ENCODE measurements at regions not wholly inside any gene's neighbourhood (a gene's known extent, or its start where the extent isn't known, plus 50 kb on each side); places are given as distances from the start of the nearest gene placed in this dataset.
A peak's percentile ranks its signal among the peaks of the same experiment; 100 is the strongest.

DNA sequence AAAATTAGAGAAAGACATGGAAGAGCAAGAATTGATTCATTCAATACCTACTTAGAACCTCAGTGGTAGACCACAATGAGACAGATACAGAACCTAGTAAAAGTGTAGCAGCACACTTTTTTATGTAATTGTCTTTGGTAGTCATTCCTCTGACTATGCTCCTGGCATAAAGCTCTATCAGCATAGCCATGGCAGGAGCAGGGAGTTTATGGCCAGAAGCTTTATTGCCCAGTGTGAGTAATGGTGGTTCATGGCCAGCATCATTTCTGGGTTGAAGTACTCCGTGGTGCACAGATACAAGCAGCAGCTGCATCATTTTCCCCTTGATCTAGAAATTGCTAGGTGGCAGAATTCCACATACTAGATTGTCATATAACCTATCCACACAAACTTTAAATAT is 352.6 kb downstream of the TBC1D4 start:
- DNase-seq: no peak

- no peak for DNase-seq
Observed at GRCh38 chr13:75124415-75124814, 357.6 kb downstream of the TBC1D4 start.

DNA sequence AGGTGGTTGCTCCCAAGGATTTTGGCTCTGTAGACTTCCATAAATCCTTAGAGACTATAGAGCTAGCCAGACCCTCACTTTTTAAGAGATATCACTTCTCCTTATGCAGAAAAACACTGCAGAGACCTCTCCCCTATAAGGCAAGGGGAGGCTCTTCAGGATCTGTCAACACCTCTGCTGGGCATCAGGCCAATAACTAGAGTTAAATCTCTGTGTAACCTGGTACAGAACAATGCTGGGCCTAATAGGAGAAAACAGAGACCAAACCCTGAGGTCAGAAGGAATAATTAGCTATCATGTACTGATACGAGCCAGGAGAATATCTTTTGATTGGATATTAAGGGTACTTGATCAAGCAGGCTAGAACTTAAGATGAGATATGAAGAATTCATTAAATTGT is 358.5 kb downstream of the TBC1D4 start:
- no peak for DNase-seq

DNA sequence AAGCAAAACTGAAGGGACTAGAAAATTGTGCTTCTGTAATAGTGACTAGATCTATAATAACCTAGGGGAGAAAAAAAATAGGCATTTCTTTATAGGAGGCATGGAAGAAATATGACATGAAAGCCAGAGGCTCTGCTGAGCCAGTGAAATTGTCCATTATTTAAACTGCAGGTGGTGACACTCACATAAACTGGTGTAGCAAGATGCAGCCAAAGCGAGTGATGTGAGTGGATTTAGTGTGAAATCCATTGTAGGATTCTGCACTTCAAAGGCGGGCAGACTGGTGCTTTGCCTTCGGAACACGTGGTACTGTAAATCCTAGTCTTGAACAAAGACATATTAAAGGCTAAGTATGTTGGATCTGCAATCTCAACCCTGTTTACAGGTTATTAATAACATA is 361.9 kb downstream of the TBC1D4 start:
- no peak for DNase-seq

GRCh38 chr13:75115171-75115570 is 366.8 kb downstream of the TBC1D4 start:
- no peak for DNase-seq

GRCh38 chr13:75103976-75104375 is 378.0 kb downstream of the TBC1D4 start:
- no peak for DNase-seq

DNA sequence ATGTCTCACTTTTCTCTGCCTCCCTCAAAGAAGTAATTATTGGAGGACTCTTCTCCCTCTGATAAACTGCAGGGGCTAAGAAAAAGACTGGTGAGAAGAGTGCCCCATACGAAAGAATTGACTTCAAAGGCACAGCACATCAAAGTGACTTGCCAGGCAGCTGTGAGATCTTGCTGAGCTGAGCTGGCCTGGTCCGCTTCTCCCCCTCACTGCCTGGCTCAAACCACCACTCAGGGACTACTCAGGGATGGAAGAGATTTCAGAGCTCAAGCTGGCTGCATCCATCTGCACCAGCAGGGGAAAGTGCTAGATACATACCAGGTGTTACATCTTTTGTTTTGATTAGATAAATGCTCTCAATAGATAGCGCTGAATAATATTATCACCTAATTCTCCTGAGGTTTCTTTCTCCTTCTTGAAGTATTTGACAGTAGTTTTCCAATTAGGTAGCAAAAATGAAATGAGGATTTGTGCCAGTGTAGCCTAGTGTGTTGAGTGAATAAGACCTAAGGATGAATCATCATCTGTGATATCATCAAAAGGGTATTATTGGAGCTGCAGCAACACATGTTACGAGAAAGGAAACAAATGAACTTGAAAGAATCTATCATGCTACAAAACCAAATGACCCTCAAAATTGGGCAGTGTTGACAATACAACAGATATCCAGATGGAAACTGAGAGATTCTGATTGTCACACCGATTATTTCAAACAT is 379.8 kb downstream of the TBC1D4 start:
- peak; percentile 36 for DNase-seq

DNA sequence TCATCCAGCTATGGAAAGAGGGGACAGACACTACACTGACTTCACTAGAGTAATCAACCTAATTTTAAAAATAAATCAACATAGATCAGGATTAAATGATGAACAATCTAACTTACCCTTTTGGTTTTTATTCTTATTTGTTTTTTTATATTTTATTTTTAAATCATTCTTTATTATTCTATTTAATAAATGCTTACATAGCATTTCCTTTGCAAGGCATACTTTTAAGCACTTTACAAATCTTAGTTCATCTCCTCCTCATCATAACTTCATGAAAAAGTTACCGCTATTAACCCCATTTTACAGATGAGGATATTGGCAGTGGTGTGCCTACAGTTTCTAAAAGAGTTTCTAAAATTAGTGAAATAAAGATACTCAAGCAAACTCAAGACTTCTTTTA is 380.6 kb downstream of the TBC1D4 start:
- DNase-seq: no peak

- no peak for DNase-seq
Observed at GRCh38 chr13:75092143-75092542, 389.8 kb downstream of the TBC1D4 start.

DNA sequence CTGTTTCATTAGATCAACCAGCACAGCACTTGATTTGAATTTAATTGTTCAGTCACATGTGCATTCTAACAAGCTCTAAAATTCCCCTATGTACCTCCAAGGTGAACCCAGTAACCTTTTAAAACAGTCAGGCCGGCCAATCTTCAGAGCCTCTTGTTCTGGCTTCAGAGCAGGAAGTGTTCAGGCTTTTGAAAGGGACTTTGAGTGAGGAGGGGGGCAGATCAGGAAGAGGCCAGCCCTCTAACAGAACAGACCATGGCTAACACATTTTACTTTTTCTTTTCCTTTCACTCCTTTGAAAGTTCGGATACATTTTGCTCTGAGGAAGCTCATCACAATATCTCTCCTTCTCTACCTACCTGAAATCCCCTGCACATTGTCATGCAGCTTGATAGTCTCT is 390.3 kb downstream of the TBC1D4 start:
- no peak for DNase-seq

- DNase-seq: no peak
Observed at GRCh38 chr13:75090872-75091615, 390.9 kb downstream of the TBC1D4 start.

DNA sequence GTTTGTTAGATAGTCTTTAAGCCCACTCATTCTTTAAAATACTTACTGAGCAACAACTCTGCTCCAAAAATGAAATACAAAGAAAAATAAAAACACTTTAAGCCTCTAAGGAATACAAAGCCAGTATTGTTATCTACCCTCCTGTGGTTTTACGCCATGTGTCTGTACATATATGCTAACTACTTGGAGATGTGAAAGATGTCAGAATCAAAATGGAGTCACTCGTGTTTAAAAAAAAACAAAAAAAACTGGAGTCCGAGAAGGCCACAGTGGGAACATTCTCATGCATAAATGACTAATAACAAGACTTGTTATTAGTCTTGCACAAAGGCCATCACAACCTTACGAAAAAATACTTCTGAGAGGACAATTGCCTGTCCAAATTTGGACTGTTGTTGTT is 393.1 kb downstream of the TBC1D4 start:
- DNase-seq: no peak

DNA sequence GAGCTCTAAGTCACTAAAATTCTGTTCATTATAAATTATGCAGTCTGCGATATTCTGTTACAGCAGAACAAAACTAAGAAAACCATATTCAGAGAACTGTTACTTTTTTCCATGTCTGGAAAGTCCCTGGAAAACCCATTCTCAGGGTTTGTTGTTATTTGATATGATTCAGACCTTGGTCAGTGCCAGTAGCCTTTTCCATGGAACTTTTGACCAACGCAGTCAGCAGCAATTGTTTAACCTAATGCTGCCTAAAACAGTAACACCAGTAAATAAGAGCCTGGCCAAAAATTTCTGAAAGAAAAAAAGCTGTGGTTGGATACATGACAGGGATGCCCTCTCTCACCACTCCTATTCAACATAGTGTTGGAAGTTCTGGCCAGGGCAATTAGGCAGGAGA is 402.7 kb downstream of the TBC1D4 start:
- peak; percentile 43 for DNase-seq

DNA sequence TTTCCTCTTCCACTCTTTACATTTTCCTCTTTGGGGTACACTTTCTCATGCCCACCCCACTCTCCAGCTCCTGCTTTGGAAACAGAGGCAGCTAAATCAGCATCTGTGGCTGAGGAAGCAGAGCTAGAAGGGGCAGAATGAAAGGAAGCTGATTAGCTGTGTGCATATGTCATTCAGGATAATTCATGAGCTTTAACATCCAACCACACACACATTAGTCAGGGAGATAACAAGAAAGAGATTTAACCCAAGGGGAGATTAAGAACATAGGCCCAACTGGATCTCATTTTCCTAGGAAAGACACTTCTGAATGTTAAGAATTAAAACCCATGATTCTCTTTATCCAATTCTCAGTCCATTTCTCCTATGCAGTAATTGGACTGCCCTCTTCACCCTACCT is 405.5 kb downstream of the TBC1D4 start:
- DNase-seq: no peak

DNA sequence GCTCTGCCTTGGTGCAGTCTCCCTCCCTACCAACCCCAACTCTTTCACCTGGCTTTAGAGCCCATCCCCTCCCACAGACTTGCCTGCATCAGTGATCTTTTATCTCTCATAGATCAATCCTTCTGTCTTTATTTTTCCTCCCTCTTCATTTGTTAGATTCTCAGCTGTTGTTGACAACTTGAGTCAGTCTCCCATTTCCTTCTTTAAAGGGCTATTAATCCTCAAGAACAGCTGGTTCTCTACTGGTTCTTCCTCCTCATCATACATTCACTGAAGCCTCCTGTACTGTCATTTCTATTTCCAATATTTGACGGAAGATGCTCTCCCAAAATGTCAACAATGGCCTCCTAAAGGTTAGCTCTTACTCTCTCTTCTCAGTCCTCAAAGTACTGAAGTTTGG is 408.2 kb downstream of the TBC1D4 start:
- DNase-seq: no peak

DNA sequence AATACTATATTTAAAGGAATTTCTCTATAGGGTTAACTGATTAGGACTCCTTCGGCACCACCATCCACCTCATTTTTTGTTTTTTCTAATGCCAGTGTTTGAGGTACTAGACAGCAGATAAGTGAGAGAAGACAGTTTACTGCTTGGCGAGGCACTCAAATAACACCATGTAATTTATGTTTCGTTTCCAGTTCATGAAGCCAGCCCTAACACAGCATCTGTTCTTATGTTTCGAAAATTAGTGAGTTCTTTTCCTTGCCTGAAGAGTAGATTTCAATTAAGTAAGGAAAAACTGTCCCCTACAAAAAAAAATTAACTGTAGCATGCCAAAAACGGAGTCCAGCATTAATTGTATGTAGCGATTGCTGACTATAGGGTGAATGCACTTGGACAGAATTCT is 409.1 kb downstream of the TBC1D4 start:
- DNase-seq: no peak

- DNase-seq: no peak
Observed at GRCh38 chr13:75072368-75072767, 409.6 kb downstream of the TBC1D4 start.

- no peak for DNase-seq
Observed at GRCh38 chr13:75071796-75072195, 410.2 kb downstream of the TBC1D4 start.

DNA sequence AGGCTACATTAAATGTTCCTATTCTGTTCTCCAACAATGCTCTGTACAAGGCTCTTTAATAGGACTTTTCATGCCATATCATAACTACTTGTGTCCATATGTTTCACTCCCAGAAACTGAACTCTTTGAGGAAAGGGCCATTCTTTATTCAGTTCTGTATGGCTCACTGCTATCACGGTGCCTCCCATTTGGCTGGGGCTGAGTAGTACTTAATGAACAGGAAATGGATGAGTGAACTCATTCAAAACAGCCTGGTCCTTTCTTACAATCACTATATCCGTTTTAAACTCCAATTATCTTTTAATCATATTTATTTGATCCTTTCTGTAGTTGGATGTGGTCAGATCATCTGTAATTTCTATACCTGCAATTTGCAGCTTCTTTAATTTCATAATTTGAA is 410.6 kb downstream of the TBC1D4 start:
- no peak for DNase-seq

- DNase-seq: no peak
Observed at GRCh38 chr13:75061909-75062308, 420.1 kb downstream of the TBC1D4 start.

DNA sequence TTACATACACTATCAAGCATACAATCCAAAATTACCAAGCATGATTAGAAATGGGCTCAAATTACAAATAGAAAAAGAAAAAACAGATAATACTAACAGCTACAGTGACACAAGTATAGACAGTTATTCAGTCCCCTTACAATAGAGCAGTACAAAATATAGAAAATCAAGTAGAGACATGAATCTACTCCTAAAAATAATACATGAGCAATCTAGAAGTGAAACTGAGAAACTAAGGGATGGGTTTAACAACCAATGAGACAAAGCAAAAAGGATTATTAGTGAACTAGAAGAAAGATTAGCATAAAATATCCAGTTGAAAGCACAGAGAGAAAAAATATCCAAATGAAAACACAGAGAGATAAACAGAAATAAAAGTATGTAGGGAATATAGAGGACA is 426.7 kb downstream of the TBC1D4 start:
- DNase-seq: no peak

DNA sequence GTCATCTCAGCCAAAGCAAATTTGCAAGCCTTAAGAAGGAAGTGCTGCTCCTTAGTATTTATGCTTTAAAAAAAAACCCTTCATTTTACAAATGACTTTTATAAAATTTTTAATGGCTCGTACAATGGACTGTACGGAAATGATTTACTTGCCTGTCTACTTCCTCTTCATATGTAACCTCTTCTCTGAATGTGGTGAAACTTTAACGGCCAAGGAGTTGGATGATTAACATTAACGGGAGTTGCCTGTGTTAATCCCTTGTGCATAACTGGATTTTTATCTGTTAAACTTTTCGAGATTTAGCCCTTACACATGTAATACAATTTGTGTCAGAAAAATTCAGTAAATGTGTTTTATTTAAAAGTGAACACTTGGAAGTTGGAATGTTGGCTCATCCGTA is 429.4 kb downstream of the TBC1D4 start:
- DNase-seq: no peak

GRCh38 chr13:75050419-75051046 is 431.4 kb downstream of the TBC1D4 start:
- DNase-seq: peak; percentile 73

GRCh38 chr13:75049735-75050335 is 432.1 kb downstream of the TBC1D4 start:
- DNase-seq: peak; percentile 11
